ENCODE measurements at regions not wholly inside any gene's neighbourhood (a gene's known extent, or its start where the extent isn't known, plus 50 kb on each side); places are given as distances from the start of the nearest gene placed in this dataset.

- TF ChIP-seq CTCF (conservative IDR thresholded peaks at IDR 0.05) (no peak), ZFX (IDR thresholded peaks at IDR 0.05) (no peak)
These were observed 59.7 kb upstream of the CCDC71L start for GRCh38 chr7:106720641-106721040.
